ENCODE measurements at regions not wholly inside any gene's neighbourhood (a gene's known extent, or its start where the extent isn't known, plus 50 kb on each side); places are given as distances from the start of the nearest gene placed in this dataset.

GRCh38 chr6:4209196-4209595 is 73.8 kb upstream of the ECI2 start:
- TF ChIP-seq CTCF (IDR thresholded peaks at IDR 0.05) (no peak), POLR2A (IDR thresholded peaks at IDR 0.05) (no peak)
